NOMO-1 (cell line): ENCODE measurements at regions not wholly inside any gene's neighbourhood (a gene's known extent, or its start where the extent isn't known, plus 50 kb on each side); places are given as distances from the start of the nearest gene placed in this dataset.

ENCODE experiments used
- DNase-seq, 2 experiments: peaks; one replicate each; lab custom pipeline; 2025; ENCODE audit not compliant: unreplicated experiment in 2 of 2; lab: John Stamatoyannopoulos, UW

DNA sequence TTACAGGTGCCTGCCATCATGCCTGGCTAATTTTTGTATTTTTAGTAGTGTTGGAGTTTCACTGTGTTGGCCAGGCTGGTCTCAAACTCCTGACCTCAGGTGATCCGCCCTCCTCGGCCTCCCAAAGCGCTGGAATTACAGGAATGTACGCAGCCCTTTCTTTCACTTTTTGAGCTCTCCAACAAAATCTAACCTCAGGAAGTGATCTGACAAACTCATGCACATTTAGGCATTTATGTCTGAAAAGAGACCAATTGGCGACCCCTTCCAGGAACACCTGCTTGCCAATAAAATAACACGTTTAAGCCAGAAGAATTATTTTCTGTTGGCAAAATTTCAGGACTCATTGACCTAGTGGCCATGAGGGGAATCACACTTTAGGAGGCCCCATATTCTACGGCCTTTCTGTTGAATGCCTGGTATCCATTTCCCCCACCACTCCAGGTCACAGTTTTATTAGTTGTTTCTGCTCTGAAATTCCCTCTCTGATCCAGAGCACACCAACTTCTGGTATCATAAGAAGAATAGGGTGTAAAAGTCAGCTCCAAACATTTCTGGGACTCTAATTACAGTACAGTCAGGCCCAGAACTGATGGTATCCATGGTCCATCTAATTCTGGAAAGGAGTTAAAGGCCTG lies 65.8 kb upstream of the FRMD4A start:
- DNase-seq, result no peak

- no peak for DNase-seq
Measured at GRCh38 chr10:14394179-14394578, 63.5 kb upstream of the FRMD4A start.

DNA sequence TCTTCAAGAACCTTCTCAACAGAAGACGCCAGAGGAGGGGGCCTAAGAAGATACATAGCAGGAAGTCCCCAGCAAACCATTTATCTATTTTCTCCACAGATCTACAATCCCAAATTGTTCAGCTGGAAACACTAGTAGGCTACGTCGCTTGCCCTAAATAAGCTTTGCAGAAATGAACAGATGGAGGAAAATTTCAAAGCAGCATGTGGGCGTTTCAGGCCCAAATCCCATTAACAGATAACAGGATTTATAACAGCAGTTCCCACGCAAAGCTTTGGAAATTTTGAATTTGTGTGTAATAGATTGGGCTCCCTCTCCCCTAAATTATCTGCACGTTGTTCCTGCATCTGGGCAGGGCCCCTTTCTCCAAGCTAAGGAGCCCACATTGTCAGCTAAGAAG lies 60.6 kb upstream of the FRMD4A start:
- no peak for DNase-seq

- DNase-seq, result no peak
Measured at GRCh38 chr10:14389981-14390590, 59.4 kb upstream of the FRMD4A start.

- peak in 1 of 2 experiments; percentile 5 for DNase-seq
Measured at GRCh38 chr10:14385596-14386593, 55.2 kb upstream of the FRMD4A start.

DNA sequence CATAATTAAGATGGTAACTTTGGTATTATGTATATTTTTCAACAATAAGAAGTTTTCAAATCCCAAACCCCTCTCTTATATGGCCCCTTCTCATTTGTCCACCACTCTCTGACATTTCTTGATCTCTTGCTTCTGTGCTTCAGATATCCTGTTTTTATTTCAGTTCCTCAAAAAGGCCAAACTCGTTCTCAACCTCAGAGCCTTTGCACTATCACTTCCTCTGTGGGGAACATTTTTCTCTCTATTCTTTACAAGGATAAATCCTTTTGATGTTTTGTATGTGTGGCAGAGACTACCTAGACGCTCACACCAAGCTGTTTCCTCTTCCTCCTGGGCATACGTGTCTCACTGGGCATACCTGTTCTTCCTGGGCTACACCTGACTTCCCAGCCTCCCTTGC lies 54.2 kb upstream of the FRMD4A start:
- DNase-seq, result peak; percentile 8 to 12

GRCh38 chr10:14384116-14384730 lies 53.5 kb upstream of the FRMD4A start:
- DNase-seq, result no peak

DNA sequence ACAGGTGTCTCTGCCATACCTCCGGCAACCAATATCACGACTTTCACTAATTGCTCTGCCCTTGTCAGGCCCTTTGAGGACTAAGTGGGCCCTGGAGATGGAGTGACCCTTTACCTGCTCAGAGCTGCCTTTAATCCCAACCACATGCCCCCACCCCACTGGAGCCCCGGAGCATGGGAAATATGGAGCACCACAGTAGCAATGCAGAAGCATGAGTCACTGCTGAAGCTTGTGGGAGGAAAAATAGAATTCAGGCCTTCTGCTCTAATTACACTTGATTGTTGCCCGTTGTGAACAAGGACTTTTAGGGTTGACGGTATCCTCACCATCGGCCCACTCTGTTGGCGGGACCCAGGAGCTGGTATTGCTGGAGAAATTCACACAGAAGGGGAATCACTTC lies 52.5 kb upstream of the FRMD4A start:
- DNase-seq, result no peak

DNA sequence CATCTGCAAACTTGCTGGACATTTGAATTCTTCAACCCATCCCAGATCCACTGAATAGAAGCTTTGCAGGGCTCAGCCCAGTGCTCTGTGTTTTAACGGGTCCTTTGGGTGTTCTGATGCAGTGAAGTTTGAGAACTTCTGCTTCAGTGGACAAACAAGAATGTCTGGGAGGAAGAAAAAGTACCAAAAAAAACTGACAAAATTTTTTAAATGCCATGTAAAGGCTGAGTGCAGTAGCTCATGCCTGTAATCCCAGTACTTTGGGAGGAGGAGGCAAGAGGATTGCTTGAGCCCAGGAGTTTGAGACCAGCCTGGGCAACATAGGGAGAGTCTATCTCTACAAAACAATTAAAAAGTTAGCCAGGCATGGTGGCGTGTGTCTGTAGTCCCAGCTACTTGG lies 51.8 kb upstream of the FRMD4A start:
- DNase-seq, result no peak

GRCh38 chr10:14382022-14382421 lies 51.3 kb upstream of the FRMD4A start:
- no peak for DNase-seq

- no peak for DNase-seq
Measured at GRCh38 chr10:14381475-14381874, 50.8 kb upstream of the FRMD4A start.

DNA sequence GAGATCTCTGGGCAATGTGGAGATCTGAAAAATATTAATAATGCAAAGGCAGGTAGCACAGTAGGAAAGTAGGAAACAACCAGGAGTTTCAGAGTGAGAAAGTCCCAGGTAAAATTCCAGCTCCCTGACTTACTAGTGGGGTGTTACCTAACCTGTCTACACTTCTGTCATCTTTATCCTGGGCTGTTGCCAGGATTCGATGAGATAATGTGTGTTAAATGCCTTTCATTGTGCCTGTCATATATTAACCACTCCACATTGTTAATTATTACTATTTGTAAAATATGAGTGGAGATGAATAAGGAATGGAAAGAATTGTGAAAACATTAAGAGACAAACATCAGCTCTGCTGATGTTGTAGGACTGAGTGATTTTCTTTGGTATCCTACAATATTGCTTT lies 50.0 kb upstream of the FRMD4A start:
- no peak for DNase-seq
